Lower lobe of right lung (tissue), 2 donors: ENCODE measurements at regions not wholly inside any gene's neighbourhood (a gene's known extent, or its start where the extent isn't known, plus 50 kb on each side); places are given as distances from the start of the nearest gene placed in this dataset.
A peak's percentile ranks its signal among the peaks of the same experiment; 100 is the strongest.

Source experiments
- ATAC-seq, 2 donors: fragments of 200-7000 bp; cut with Tn5 transposase; one replicate each; pipeline ENCODE4 v1.9.1; 2020 to 2022; ENCODE audit warnings: mild to moderate bottlenecking in 2 of 2, moderate library complexity in 2 of 2
- DNase-seq: peaks from one replicate; pipeline ENCODE4 v3.0.0-alpha.2; 2020
- H3K27ac ChIP-seq: fragments of 200-600 bp; one replicate; pipeline ENCODE4 v1.8.0; 2022
- H3K27me3 ChIP-seq: fragments of 200-600 bp; one replicate; pipeline ENCODE4 v1.8.0; 2022; ENCODE audit warnings: low read depth
- H3K36me3 ChIP-seq: fragments of 200-600 bp; one replicate; pipeline ENCODE4 v1.8.0; 2022; ENCODE audit warnings: mild to moderate bottlenecking
- H3K4me1 ChIP-seq: fragments of 200-600 bp; one replicate; pipeline ENCODE4 v1.8.0; 2022
- H3K4me3 ChIP-seq: fragments of 200-600 bp; one replicate; pipeline ENCODE4 v1.8.0; 2022; ENCODE audit warnings: mild to moderate bottlenecking
- H3K9me3 ChIP-seq: fragments of 200-600 bp; one replicate; pipeline ENCODE4 v1.8.0; 2022
- CTCF ChIP-seq: fragments of 200-600 bp; IDR thresholded peaks from one replicate; pipeline ENCODE4 v1.8.0; 2022; ENCODE audit warnings: antibody characterized with exemption, mild to moderate bottlenecking
- intact Hi-C: fragments of 100-400 bp; cut with DNase I; formaldehyde crosslinking; loops from one replicate; pipeline ENCODE4 v1.11.0; 2022
- donor health status: DM: no; HTN: yes; CAD: no; lungs with severe emphysema.

- H3K36me3 ChIP-seq = no peaks in the 10 kb centered on the region
- no peak overlapping the region for H3K4me3 ChIP-seq
- ATAC-seq (no peak), DNase-seq (no peak)
- intact Hi-C loops = no loop called here
- H3K9me3 ChIP-seq = no peaks in the 10 kb centered on the region
- no peaks in the 10 kb centered on the region for H3K4me1 ChIP-seq
- TF ChIP-seq CTCF = no peak
- H3K27me3 ChIP-seq = no peaks in the 10 kb centered on the region
- no peak overlapping the region for H3K27ac ChIP-seq
Measured at GRCh38 chr3:18751514-18751913, 326.4 kb upstream of the SATB1 start.

GRCh38 chr3:18747383-18747782 is 322.2 kb upstream of the SATB1 start:
- H3K9me3 ChIP-seq = no peaks in the 10 kb centered on the region
- H3K27ac ChIP-seq = no peak overlapping the region
- no peaks in the 10 kb centered on the region for H3K36me3 ChIP-seq
- TF ChIP-seq CTCF = no peak
- peak; percentile 53 to 73 for ATAC-seq
- H3K4me3 ChIP-seq = no peak overlapping the region
- no peaks in the 10 kb centered on the region for H3K27me3 ChIP-seq
- DNase-seq = peak; percentile 46
- no peaks in the 10 kb centered on the region for H3K4me1 ChIP-seq
- intact Hi-C loops = no loop called here

- Histone ChIP-seq H3K9me3 (no peaks in the 10 kb centered on the region), H3K4me1 (peaks cover 9% of the 10 kb centered on the region), H3K36me3 (no peaks in the 10 kb centered on the region), H3K27me3 (no peaks in the 10 kb centered on the region), H3K27ac (no peak overlapping the region), H3K4me3 (no peak overlapping the region)
- ATAC-seq (peak; percentile 48 to 71), DNase-seq (no peak)
- TF ChIP-seq CTCF = no peak
- intact Hi-C loops = no loop called here
Measured at GRCh38 chr3:18745472-18745871, 320.3 kb upstream of the SATB1 start.

GRCh38 chr3:18744472-18744871 is 319.3 kb upstream of the SATB1 start:
- no peaks in the 10 kb centered on the region for H3K9me3 ChIP-seq
- ATAC-seq (no peak), DNase-seq (no peak)
- intact Hi-C loops = no loop called here
- H3K27me3 ChIP-seq = no peaks in the 10 kb centered on the region
- H3K4me3 ChIP-seq = no peak overlapping the region
- no peak overlapping the region for H3K27ac ChIP-seq
- TF ChIP-seq CTCF = no peak
- peaks cover 9% of the 10 kb centered on the region for H3K4me1 ChIP-seq
- H3K36me3 ChIP-seq = no peaks in the 10 kb centered on the region

- H3K27ac ChIP-seq = no peak overlapping the region
- H3K9me3 ChIP-seq = no peaks in the 10 kb centered on the region
- no peaks in the 10 kb centered on the region for H3K36me3 ChIP-seq
- H3K4me1 ChIP-seq = peaks cover 9% of the 10 kb centered on the region
- TF ChIP-seq CTCF = no peak
- ATAC-seq (no peak), DNase-seq (no peak)
- H3K4me3 ChIP-seq = no peak overlapping the region
- no peaks in the 10 kb centered on the region for H3K27me3 ChIP-seq
- intact Hi-C loops = no loop called here
Measured at GRCh38 chr3:18743761-18744160, 318.6 kb upstream of the SATB1 start.
